Hypothalamus (tissue), 51 donors: ENCODE measurements at regions not wholly inside any gene's neighbourhood (a gene's known extent, or its start where the extent isn't known, plus 50 kb on each side); places are given as distances from the start of the nearest gene placed in this dataset.

ENCODE experiments used
- DNase-seq, 51 donors: peaks; one replicate each; lab custom pipeline; 2025; lab: John Stamatoyannopoulos, UW

DNA sequence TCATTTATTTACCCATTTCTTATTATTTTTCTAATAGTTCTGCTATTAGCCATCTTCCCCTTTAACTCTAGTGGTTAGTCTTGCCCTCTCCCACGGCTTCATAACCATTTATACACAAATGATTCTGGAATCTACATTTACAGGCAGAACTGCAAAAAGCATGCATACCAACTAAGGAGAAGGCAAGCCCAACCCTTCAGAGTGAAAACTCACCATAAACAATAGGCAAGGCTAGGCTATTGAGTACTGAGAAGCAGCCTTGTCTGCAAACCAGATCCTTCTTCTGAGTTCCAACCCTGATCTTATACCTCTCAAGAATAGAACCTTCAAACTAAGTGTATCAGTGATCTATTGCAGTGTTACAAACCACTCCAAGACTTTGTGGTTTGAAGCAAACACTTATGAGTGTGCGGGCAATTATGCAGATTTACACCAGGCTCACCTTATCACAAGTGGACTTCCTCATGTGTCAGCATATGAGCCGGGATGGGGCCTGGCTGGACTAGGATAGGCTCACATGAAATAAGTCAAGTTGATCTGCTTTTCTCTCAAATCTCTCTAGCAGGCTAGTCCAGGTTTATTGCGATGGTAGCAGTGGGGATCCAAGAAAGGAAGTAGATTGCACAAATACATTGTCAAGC is 896.9 kb upstream of the PHF14 start:
- DNase-seq, result no peak

DNA sequence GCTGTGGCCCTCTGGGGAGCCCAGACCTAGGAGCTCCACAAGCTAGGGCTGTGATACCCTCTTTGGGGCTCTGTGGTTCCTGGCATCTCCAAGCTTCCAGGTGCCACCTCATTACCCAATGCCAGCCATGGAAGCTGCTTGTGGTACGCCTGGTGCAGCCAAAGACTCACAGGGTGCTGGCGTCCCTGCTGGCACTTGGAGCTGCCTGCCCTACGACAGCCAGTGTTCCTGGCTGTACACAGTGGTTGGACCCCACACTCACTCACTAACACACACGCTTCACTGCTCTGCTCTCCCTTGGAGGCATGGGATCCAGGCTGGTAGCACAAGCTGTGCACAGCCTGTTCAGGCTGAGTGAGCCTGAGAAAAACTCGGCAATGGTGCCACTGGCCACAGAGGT is 894.1 kb upstream of the PHF14 start:
- DNase-seq, result no peak

DNA sequence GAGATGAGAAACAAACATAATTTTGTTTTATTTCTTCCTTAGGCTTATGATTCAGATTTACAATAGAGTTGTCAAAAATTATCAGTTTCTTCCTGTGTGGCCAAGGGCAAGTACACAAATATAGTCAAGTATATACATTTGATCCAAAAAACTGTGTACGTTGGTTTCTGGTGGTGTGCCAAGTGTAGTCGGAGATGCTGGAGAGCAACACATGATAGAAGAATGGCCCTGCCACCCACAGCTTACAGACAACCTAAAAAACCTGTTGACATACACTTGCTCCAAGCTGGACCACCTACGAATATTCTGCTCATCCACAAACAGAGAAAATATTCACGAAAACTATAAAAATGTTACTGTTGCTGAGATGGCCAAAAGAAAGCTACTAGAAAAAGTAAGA is 890.8 kb upstream of the PHF14 start:
- no peak for DNase-seq

DNA sequence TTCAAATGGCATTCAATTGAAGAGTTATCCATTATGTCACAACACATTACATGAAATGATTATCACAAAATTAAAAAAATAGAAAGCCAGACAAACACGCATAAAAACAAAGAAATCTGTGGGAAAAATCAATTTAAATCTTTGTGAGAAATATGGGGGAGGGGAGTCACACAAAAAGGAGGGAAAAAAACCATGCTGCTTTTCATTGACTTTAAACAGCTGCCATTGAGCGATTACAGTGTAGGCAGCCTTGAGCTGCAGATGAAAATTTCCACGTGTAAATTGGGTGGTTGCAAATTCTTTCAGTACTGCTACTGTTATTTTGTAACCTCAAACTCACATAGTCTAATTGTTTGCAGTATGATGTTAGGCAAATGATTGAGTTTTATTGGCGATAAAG is 889.9 kb upstream of the PHF14 start:
- no peak for DNase-seq

DNA sequence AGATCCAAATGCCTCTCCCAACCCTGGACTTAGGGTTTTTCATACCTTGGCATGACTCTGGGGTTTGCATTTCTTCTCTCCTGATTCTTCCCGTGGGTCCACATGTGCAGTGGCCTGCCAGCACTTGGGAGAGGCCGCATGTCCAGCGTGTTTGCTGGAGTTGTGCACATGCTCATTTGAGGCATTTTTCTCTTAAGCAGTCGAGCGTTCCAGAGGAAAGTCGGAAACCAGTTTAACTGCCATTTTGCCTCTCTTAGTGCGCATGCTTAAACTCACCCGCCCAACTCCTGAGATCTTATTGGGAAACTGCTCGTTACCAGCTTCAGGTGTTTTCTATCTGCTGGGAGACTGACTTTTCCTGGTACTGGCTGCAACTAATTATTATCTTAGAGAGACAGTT is 888.4 kb upstream of the PHF14 start:
- DNase-seq, result no peak

DNA sequence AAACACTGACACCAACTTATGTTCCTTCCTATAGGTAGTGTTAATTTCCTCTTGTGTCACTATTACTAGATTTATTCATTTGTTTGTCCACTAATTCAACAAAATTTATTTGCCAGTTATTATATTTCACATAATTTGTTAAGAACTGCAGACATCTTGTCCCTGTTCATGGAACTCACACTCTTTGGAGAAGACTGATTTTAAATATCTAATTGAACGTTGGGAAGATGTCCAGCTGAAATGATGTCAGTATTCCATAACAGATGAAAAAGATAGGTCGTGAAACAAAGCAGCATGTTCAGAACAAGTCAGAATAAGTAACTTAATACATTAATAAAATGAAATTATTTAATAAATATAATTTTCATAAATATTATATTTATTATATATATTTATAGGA is 873.1 kb upstream of the PHF14 start:
- no peak for DNase-seq

DNA sequence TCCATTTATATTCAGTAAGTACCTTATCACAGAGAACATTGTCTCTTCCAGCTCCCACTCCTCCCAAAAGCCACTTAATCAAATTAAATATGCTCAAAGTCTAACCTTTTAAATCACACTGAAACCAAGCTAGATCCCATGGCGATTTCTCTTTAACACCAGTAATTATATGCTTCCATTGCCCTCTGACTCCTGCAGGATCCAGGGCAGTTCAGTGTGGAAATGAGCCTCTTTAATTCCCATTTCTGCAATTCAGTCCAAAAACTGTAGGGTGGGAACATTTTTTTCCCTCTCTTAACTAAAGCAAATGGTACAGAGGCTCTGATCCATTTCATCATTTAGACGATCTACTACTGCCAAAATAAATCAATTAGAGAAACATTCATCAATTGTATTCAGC is 872.3 kb upstream of the PHF14 start:
- DNase-seq, result no peak

DNA sequence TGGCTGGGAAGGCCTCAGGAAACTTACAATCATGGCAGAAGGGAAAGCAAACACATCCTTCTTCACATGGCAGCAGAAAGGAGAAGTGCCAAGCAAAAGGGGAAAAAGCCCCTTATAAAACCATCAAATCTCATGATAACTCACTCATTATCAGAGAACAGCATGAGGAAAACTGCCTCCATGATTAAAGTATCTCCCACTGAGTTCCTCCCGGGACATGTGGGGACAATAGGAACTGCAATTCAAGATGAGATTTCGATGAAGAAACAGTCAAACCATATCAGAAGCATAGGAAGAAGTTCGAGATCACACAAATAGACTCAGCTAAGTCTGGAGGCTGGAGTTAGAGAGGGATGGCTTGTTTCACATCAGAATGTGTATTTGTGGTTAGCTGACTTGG is 869.4 kb upstream of the PHF14 start:
- DNase-seq, result no peak

DNA sequence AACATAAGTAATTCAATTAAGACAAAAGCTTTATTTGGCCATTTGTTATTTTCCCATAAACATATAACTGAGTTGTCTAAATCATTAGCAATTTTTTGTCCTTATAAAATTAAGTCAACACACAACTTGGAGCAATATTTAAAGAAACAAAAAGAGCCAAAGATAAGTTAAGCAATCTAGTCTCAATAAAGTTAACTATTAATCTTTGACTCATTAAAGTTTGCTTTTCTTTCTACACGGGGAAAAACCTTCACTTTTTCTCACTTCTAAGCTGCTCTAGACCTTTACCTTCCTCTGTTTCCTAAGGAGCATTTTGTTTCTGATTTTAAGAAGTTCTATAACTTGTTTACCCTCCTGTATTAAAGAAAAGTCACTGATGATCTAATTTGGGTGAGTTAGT is 867.1 kb upstream of the PHF14 start:
- no peak for DNase-seq

DNA sequence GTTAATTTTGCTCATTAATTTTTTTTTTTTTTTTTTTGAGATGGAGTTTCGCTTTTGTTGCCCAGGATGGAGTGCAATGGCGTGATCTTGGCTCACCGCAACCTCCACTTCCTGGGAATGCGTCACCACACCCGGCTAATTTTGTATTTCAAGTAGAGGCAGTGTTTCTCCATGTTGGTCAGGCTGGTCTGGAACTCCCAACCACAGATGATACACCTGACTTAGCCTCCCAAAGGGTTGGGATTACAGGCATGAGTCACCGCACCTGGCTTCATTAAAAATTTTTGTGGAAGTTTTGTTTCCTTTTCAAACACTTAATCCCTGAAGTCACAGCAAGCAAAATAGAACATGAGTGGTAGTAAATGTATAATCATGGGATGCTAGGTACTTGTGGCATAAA is 857.2 kb upstream of the PHF14 start:
- DNase-seq, result no peak

DNA sequence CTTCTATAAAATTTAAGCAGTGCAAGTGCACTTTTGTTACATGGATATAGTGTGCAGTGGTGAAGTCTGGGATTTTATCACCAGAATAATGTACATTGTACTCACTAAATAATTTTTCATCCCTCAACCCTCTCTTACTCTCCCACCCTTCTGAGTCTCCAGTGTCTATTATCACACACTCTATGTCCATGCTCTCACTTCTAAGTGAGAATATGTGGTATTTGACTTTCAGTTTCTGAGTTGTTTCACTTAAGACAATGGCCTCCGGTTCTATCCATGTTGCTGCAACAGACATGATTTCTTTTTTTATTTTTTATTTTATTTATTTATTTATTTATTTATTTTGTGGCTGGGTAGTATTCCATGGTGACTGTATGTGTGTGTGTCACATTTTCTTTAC is 855.9 kb upstream of the PHF14 start:
- DNase-seq, result no peak

DNA sequence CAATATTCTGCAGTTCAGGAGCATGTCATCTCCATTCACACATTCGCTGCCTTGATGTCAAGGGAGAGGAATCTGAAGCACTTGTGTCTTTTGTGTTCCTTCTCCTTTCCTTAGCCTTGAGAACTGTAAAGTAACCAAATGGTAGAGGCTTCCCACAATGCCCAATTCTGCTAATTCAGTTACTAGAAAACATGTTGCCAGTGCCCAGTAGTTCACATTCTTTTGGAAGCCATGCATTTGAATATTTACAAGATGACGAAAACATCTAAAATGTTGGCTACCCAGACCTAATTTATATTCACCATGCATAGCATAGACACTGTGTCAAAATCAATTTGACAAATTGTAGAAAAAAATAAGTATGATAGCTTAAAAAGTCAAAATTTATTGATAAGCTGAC is 852.7 kb upstream of the PHF14 start:
- DNase-seq, result no peak

DNA sequence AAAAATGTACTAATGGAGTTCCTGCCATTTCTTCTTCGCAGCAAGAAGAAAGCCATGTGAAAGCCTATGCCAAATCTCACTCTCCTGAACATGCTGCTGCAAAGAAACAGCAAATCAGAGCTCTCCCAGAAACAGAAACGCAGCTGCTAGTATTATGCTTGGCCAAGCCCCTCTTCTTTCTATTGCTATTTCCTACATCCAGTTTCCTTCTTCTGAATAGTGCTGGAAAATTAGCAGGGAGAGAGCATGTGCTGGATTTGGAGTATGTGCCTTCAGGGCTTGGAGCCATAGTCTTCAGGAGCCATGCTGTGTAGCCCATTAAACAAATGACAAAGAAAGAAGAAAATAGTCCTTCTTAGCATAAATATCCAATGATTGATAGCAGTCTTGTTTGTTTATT is 852.0 kb upstream of the PHF14 start:
- DNase-seq, result peak in 9 of 51 donors; percentile 2 to 54 (median 12)

DNA sequence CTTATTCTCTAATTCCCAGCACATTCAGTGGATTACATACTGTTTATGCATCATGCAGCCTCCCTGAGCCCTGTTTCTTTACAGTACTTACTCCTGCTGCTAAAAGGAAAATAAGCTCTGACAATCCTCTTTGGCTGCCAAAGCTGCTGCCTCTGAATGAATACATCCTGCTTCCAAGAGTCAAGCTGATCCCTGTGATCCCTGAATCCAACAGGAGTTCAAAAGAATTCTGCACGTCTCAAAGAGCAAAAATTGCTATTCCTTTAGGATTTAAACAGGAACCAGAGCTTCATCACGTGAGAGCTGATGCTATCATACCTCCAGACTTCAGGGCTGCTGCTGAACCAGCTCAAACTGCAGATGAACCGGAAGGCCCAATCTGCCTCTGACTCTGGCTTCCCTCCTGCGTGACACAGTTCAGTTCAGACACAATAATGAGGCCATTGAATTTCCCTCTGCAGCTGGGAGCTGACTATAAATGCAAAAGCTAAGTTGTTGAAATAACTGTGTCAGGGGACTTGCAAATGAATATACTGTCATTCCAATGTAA is 851.0 kb upstream of the PHF14 start:
- DNase-seq, result peak in 43 of 51 donors; percentile 7 to 93 (median 57)

DNA sequence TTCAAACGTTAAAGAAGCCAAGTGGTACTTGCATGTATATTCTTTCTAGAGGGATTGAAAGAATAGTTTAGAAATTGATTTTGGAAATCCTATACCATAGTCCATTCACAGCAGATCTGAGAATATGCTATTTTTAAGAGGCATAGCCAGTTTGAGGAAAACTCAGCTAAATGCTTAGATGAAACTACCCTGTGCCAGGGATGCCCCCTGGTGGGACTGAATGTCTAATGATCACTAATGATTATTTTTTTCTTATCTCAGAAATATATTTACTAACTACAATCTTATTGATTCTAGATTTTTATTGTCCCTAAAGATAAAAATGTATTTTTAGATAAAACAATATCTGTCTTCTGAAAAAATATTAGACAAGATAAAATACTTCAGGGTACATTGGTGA is 844.9 kb upstream of the PHF14 start:
- DNase-seq, result peak in 20 of 51 donors; percentile 1 to 63 (median 31)

DNA sequence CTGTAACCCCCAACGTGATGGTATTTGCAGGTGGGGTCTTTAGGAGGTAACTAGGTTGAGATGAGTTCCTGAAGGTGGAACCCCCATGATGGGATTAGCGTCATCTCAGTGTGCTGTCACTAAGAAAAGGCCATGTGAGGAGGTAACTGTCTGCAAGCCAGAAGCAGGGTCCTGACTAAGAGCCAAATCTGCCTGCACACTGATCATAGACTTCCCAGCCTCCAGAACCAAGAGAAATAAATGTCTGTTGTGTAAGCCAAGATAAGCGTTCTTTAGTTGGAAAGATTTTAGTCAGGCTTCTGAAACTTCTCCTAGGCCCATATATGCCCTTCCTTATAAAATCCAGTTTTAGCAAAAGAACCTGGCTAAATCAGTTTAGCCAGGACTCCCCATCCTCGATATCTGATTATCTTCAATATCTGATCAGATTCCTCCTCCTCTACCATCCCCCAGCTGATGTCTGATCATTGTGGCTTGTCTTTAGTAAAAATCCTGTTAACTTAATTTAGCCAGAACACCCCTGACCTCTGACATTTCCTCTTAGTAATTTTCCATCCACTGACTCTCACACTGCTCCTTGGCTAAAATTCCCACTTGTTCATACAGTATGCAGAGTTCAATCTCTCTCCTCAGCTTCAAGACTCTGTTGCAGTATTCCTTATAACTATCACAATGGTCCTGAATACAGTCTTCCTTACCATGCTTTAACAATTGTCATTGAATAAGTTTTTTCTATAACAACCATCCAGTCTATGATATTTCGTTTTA is 835.4 kb upstream of the PHF14 start:
- no peak for DNase-seq

DNA sequence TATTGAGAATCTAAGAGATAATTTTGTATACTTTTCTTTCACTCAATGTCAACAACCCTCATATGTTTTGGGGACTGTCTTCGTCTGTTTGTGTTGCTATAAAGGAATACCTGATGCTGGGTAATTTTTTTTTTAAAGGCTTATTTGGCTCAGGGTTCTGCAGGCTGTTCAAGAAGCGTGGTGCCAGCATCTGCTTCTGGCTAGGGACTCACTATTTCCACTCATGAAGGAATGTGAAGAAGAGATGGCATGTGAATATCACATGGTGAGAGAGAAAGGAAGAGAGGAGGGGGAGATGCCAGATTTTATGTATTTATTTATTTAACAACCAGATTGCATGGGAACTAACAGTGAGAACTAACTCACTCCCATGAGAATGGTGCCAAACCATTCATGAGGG is 827.4 kb upstream of the PHF14 start:
- DNase-seq, result no peak

DNA sequence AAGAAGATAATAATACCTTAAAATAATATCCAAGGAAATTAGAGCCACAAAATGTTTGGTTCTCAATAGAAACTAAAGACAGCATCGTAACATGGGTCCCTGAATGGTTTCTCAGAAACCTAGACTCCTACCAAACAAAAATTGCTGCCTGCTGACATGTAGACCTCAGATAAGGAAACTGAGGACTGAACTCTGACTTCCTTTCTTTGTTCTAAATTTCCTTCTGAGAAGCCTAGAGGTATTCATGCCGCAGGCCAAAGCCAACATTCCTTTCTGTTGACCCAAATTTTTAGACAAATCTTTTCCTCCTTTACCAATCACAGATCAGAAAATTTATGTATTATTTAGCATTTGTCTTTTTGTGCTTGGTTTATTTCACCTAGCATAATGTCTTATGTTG is 816.7 kb upstream of the PHF14 start:
- DNase-seq, result no peak

DNA sequence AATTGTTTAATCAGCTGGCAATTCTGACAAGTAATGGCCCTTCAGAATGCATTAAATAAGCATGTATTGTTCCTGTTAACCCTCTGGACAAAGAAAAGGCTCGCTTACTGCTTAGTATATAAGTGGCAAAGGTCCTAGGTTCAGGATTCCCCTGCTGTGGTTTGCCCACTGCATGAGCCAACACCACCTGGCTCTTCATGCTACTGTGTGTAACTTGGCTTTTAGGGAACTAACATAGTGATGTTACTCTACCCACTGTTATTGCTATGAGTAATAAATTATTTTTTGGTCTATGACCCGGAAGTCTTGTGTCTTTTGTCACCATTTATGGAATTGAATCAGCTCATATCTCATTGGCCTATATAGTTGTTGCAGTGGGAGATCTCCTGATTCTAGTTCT is 791.7 kb upstream of the PHF14 start:
- DNase-seq, result no peak

DNA sequence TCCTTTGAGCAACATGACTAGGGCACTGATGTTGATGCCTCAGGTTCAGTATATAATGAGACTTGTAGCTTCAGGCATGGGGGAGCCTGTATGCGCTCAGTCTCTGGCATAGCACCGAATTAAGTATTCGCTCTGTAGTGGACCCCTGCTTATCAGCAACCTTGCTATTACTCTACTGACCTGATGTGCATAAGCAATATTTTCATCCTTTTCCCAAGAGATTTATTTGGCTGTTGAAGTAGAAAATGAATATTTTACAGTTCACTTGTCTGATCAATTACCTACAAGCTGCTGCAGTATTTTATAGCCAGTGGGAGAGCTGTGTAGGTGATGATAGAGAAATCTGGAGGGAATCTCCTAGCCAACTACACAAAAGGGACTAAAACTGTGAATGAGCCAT is 781.6 kb upstream of the PHF14 start:
- no peak for DNase-seq

DNA sequence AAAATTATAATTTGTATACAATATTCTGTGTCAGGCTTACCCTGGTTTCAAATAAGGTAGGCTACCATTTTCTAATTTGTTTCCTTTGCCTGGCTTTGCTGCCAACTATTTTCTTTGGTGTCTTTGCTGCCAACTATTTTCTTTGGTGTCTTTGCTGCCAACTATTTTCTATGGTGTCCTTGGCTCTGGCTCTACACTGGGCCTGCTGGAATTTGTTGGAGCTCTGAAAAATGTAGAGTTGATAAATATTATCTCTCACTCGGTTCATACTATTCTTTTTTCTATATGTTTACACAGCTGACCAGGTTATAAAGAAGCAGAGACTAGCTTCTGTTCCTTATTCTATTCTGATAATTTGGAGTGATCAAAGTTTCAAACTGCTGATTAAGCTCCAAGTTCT is 768.0 kb upstream of the PHF14 start:
- DNase-seq, result no peak

DNA sequence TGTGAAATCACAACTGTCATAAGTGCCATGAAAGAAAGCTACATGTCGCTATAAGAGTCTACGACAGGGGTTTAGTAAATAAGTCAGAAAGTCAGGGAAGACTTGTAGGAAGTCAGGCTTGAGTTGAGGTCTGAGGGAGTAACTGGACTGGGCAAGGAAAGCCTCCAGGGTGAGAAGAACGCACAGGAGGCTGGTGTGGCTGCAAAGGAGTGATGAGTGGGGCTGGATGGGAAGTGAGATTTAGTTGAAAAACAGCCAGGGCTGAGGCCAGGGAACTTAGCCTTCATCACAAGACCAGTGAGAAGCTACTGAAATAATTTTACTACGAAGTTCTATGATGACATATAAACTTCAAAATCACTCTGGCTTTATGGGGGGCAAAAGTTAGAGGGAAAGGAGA is 763.7 kb upstream of the PHF14 start:
- no peak for DNase-seq
